Ovary (tissue), 7 donors: ENCODE measurements at regions not wholly inside any gene's neighbourhood (a gene's known extent, or its start where the extent isn't known, plus 50 kb on each side); places are given as distances from the start of the nearest gene placed in this dataset.
"Not testable (repeated sequence)": the region's sequence is repeated elsewhere in the genome, so short reads cannot be mapped to it uniquely, and the experiment has no call there.

ENCODE experiments used
- DNase-seq, 5 donors: peaks; one replicate each; pipeline ENCODE4 v3.0.0-alpha.2; 2019 to 2020
- H3K27ac ChIP-seq, 2 donors: fragments of 200-600 bp; one replicate each; pipeline versions ENCODE4 v1.5.1 to v1.8.0; 2019 to 2022
- H3K27me3 ChIP-seq: fragments of 200-600 bp; one replicate; pipeline ENCODE4 v1.8.0; 2022
- H3K36me3 ChIP-seq: fragments of 200-600 bp; sonication (generic); one replicate; pipeline ENCODE4 v1.5.1; 2019
- H3K4me1 ChIP-seq: one replicate; pipeline ENCODE4 v1.8.1; 2013; ENCODE audit warnings: mild to moderate bottlenecking, moderate library complexity; ENCODE audit not compliant: insufficient read depth
- H3K4me3 ChIP-seq: fragments of 200-600 bp; sonication (generic); one replicate; pipeline ENCODE4 v1.5.1; 2017
- H3K9me3 ChIP-seq, 2 donors: fragments of 200-600 bp in 1 of 2; sonication (generic) in 1 of 2; one replicate each; pipeline versions ENCODE4 v1.5.1 to v1.8.1; 2013 to 2019; ENCODE audit warnings: mild to moderate bottlenecking in 1 of 2, moderate library complexity in 1 of 2
- EP300 ChIP-seq: sonication (generic); formaldehyde crosslinking; IDR thresholded peaks from one replicate; pipeline ENCODE4 v1.6.1; 2017; ENCODE audit warnings: antibody characterized with exemption
- POLR2A ChIP-seq: fragments of 450-650 bp; IDR thresholded peaks from one replicate; pipeline ENCODE4 v1.6.1; 2017; ENCODE audit warnings: antibody characterized with exemption, mild to moderate bottlenecking, moderate library complexity
- WGBS, 3 donors: extraction: QIAGEN DNeasy Blood & Tissue Kit in 1 of 3; methylation state at CpG; one replicate each; pipeline versions ENCODE4 v1.1.5 to v1.1.7; 2013 to 2017; 5-methylcytosine and 5-hydroxymethylcytosine counted together
- intact Hi-C, 4 donors: fragments of 100-400 bp; cut with DNase I; formaldehyde crosslinking; loops; one replicate each; pipeline versions ENCODE4 v1.11.0 to v1.15.1; 2022 to 2023
- TF ChIP-seq, protein P1 (sequence below), 3 donors: fragments of 450-650 bp in 2 of 3; fragments of 200-600 bp in 1 of 3; IDR thresholded peaks; one replicate each; pipeline versions ENCODE4 v1.5.1 to v1.8.0; 2016 to 2022; ENCODE audit warnings: antibody characterized with exemption in 3 of 3, mild to moderate bottlenecking in 1 of 3
- donor health status: DM: no; HTN: no; CAD: no; lungs with moderate emphysema.
- donor health status: DM: no; HTN: no; CAD: no.
- donor health status: Bipolar disorder and iron deficiency.
- donor health status: DM: no; HTN: no; CAD: no.
- donor health status: DM: yes; HTN: yes; CAD: no.

DNA sequence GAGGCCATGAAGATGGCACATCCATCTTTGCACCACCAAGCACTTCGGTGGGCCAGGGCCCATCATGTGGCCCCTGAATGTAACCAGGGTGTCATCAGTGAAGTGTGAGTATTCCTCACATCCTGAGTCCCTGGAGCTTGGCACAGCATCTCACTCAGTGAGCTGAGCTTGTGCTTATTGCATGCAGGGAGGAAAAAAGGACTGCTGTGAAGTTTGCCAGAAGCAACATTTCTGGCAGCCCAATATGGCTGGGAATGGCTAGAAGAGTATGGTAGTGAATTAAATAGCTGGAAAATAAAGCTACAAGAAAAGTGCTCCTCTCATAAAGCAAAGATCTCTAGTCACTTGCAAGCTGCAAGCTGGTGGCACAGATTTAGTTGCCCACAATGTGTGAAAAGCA lies 109.3 kb downstream of the TNFSF18 start:
- H3K27ac ChIP-seq = no peak overlapping the region
- no peaks in the 10 kb centered on the region for H3K36me3 ChIP-seq
- DNase-seq = no peak
- no peaks in the 10 kb centered on the region for H3K4me1 ChIP-seq
- intact Hi-C loops = no loop called here
- H3K27me3 ChIP-seq = no peaks in the 10 kb centered on the region
- no peaks in the 10 kb centered on the region for H3K9me3 ChIP-seq
- WGBS, 3 donors = 87 to 97% (median 88%) methylated on average over 1 of the region's 1 CpG
- no peak overlapping the region for H3K4me3 ChIP-seq
- TF ChIP-seq EP300 = no peak
- TF ChIP-seq POLR2A = no peak
- TF ChIP-seq, protein P1, sequence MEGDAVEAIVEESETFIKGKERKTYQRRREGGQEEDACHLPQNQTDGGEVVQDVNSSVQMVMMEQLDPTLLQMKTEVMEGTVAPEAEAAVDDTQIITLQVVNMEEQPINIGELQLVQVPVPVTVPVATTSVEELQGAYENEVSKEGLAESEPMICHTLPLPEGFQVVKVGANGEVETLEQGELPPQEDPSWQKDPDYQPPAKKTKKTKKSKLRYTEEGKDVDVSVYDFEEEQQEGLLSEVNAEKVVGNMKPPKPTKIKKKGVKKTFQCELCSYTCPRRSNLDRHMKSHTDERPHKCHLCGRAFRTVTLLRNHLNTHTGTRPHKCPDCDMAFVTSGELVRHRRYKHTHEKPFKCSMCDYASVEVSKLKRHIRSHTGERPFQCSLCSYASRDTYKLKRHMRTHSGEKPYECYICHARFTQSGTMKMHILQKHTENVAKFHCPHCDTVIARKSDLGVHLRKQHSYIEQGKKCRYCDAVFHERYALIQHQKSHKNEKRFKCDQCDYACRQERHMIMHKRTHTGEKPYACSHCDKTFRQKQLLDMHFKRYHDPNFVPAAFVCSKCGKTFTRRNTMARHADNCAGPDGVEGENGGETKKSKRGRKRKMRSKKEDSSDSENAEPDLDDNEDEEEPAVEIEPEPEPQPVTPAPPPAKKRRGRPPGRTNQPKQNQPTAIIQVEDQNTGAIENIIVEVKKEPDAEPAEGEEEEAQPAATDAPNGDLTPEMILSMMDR (IDR thresholded peaks at IDR 0.05) = no peak

- no peak overlapping the region for H3K27ac ChIP-seq
- no peak for TF ChIP-seq POLR2A
- TF ChIP-seq, protein P1 (IDR thresholded peaks at IDR 0.05) = no peak
- no peak for TF ChIP-seq EP300
- intact Hi-C loops = no loop called here
- H3K36me3 ChIP-seq = no peaks in the 10 kb centered on the region
- H3K4me3 ChIP-seq = no peak overlapping the region
- 48 to 67% (median 66%) methylated on average over 2 of the region's 2 CpGs for WGBS, 3 donors
- no peak for DNase-seq
- H3K4me1 ChIP-seq = no peaks in the 10 kb centered on the region
- no peaks in the 10 kb centered on the region for H3K27me3 ChIP-seq
- H3K9me3 ChIP-seq = no peaks in the 10 kb centered on the region
Observed at GRCh38 chr1:172941945-172942344, 108.8 kb downstream of the TNFSF18 start.

DNA sequence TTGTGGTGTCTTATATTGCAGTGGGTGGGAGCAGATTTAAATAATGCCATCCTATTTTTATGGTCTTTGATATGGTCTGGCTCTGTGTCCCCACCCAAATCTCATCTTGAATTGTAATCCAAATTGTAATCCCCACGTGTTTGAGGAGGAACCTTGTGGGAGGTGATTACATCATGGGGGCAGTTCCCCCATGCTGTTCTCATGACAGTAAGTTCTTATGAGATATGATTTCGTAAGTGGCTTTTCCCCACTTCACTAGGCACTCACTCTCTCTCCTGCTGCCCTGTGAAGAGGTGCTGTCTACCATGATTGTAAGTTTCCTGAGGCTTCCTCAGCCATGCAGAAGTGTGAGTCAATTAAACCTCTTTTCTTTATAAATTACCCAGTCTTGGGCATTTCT lies 107.6 kb downstream of the TNFSF18 start:
- intact Hi-C loops, H3K9me3 ChIP-seq, H3K4me1 ChIP-seq, H3K36me3 ChIP-seq, DNase-seq, H3K27ac ChIP-seq, H3K27me3 ChIP-seq, H3K4me3 ChIP-seq: not testable (repeated sequence)
- 78 to 80% (median 78%) methylated on average over 2 of the region's 2 CpGs for WGBS, 3 donors

- no peak overlapping the region for H3K27ac ChIP-seq
- TF ChIP-seq, protein P1 (IDR thresholded peaks at IDR 0.05) = no peak
- TF ChIP-seq EP300 (no peak), POLR2A (no peak)
- no peaks in the 10 kb centered on the region for H3K27me3 ChIP-seq
- no peaks in the 10 kb centered on the region for H3K9me3 ChIP-seq
- intact Hi-C loops = no loop called here
- H3K36me3 ChIP-seq = no peaks in the 10 kb centered on the region
- no peak for DNase-seq
- no peaks in the 10 kb centered on the region for H3K4me1 ChIP-seq
- H3K4me3 ChIP-seq = no peak overlapping the region
Observed at GRCh38 chr1:172944931-172945330, 105.8 kb downstream of the TNFSF18 start.

DNA sequence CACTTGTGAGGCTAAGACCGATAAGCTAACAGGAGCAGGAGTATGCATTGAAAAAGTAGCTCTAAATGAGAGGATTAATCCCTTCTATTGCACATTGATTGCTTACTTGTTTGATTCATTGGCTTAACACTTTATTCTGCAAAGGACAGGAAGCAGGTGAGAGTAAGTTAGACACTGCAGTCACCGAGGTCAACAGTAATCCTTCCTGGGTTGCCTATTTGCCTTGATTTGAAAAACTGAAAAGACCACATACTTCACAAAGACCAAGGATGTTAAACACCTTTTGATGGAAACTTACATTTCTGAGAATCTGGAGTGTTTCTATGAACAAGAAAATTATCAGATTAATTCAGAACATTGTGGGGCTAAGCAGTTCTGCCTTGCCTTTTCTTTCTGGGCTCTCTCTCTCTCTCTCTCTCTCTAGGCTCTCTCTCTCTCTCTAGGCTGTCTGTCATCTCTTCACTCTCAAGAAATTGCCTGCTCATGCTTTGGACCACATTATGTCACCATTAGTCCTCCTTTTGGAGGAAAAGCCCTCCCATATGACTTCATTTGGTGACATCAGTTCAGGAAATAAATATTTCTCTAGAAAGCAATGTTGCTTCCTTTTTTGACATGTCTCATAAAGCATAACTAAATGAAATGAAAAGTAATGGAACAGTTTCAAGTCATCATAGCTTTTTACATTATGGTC lies 103.8 kb downstream of the TNFSF18 start:
- intact Hi-C loops = no loop called here
- 83 to 89% (median 88%) methylated on average over 2 of the region's 2 CpGs for WGBS, 3 donors
- H3K27ac ChIP-seq = no peak overlapping the region

More for the DNA sequence above, 103.8 kb downstream of the TNFSF18 start:
- no peak overlapping the region for H3K4me3 ChIP-seq
- no peaks in the 10 kb centered on the region for H3K27me3 ChIP-seq
- no peak for TF ChIP-seq POLR2A
- no peak for TF ChIP-seq EP300
- TF ChIP-seq, protein P1 (IDR thresholded peaks at IDR 0.05) = no peak
- DNase-seq = no peak
- H3K9me3 ChIP-seq = no peaks in the 10 kb centered on the region
- H3K36me3 ChIP-seq = no peaks in the 10 kb centered on the region
- no peaks in the 10 kb centered on the region for H3K4me1 ChIP-seq
